IPS DF 19.7 (cell line): ENCODE measurements at regions not wholly inside any gene's neighbourhood (a gene's known extent, or its start where the extent isn't known, plus 50 kb on each side); places are given as distances from the start of the nearest gene placed in this dataset.
"Not testable (repeated sequence)": the region's sequence is repeated elsewhere in the genome, so short reads cannot be mapped to it uniquely, and the experiment has no call there.

Experiments
- DNase-seq: peaks from one replicate; pipeline ENCODE4 v3.0.0-alpha.2; 2013; ENCODE audit warnings: low read depth, low spot score

DNA sequence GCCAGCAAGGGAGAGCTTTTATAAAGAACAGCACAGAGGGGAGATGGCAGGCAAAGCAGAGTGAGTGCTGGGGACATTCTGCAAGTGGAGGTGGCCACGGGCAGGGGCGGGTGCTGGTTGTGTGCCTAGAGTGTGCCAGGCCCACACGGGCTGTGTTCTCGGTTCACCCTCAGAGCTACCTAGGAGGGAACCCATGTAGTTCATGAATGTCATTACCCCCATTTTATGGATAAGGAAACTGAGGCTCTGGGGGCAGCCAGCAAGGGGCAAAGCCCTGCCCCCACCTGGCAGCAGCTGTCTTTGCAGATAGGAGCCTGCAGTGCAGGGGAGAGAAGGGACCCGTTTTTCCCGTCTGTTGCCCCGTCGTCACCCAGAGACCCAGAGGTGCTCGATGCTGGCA, 85.2 kb upstream of the NCOR2 start:
- no peak for DNase-seq

DNA sequence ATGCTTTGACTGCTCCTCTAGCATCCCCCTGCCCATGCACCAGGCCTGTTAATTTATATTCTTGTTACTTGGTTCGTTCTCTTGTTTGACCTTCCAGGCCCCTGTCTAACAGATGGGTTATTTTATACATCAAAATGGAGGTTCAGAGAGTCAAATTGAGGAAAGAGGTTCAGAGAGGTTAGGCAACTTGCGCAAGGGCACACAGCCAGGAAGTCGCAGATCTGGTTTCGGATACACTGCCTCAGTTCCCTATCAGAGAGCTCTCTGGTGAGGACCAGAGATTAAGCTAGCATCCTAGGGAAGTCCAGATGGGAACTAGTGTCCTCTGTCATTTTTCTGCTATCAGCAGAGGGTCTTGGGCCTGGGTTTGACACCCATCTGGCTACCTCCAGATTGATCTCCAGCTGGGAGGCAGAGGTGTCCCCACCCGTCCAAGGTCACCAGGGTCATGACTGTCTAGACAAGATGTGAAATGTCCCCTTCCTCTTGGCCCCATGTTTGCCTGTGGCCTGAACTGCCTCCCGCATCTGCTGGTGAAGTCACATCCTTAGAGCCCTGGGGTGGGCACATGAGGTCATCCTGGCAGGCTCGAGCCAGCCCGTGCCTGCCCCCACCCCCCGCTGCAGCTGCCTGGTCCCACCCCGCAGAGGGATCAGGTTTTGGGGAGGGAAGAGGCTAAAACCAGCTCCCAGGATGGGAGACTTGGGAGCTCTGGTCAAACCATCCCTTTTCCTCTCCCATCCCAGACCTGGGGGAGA, 84.3 kb upstream of the NCOR2 start:
- DNase-seq: no peak

DNA sequence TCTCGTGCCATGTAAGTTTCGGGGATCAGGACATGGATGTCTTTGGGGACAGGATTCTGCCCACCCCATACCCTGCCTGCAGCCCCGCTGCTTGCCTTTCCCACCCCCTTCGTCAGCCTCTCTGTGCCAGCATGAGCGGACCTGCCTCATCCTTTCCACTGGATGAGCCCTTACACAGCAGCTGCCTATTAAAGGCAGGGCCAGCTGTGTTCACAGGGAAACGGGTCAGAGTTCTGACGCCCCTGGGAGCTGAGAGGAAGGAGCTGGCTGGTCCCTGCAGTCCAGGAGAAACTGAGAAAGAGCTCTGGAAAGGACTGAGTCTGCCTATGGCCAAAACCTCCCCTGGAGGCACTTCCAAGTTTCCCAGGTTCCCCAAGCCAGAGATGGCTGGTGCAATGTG, 83.5 kb upstream of the NCOR2 start:
- DNase-seq: no peak

DNA sequence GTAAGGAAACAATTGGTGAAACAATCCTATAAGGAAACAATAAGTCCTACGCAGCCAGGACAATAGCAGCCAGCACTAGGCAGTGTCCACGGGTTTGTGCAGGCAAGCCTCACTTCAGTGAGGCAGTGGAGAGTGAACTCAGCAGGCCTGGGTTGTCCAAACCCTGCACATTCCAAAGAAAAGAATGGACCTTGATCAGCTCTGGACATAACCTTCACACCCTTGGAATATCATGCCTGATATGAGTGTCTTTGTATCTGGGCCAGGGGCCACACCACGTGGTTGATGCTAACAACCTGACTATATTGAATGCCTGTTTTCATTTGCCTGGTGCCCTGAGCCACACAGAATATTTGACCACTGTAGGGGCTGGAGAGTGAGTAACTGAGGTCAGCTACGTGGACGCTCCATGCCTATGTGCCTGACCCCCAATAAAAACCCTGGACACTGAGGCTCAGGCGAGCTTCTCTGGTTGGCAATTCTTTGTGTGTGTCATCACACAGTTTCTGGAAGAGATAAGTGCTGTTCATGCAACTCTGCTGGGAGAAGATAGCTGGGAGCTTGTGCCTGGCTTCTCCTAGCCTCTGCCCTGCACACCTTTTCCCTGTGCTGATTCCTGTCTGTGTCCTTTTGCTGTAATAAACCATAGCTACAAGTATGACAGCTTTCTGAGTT, 81.4 kb upstream of the NCOR2 start:
- no peak for DNase-seq

DNA sequence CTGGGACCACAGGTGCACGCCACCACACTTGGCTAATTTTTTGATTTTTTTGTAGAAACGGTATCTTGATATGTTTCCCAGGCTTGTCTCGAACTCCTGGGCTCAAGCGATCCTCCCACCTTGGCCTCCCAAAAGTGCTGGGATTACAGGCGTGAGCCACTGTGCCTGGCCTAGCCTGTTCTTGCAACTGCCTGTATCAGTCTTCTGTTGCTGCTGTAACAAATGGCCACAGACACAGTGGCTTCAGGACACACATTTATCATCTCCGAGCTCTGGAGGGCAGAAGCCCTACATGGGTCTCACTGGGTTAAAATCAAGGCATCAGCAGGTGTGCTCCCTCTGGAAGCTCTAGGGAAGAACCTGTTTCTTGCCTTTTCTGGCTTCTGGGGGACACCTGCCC, 79.9 kb upstream of the NCOR2 start:
- DNase-seq: no peak

DNA sequence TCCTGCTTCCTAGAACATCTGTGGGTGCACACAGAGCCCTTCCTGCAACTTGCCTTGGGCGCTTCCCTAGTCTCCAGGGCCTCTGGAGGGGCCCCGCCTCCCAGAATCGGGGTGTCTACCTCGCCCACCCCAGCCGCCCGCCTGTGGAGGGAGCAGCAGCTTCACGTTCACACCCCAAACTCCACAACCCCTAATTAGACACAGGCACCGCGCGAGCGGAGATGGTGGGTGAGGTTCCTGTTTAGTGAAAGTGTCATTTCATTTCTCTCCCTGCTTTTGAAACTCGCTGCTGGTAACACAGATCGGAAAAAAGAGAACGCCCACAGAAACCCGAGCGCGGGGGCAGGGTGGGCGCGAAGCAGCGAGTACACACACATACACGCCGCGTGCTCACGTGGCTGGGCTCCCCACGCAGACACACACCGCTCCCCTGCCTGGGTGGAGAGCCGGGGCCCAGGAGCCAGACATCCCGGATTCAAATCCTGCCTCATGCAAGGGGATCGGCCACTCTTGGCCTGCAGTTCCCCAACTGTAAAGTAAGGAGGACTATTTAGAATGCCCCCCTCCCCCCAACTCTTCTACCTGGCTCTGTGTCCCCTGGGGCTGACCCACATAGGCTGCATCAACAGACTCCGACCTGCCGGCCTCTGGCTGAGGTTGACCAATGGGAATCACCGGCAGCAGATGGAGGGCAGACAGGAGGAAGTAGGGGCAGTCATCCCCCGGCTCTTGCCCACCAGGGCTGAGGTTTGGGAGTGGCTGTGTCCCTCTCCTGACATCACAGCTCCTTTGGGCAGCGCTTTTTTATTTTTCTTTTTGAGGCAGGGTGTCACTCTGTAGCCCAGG, 79.2 kb upstream of the NCOR2 start:
- DNase-seq: no peak

DNA sequence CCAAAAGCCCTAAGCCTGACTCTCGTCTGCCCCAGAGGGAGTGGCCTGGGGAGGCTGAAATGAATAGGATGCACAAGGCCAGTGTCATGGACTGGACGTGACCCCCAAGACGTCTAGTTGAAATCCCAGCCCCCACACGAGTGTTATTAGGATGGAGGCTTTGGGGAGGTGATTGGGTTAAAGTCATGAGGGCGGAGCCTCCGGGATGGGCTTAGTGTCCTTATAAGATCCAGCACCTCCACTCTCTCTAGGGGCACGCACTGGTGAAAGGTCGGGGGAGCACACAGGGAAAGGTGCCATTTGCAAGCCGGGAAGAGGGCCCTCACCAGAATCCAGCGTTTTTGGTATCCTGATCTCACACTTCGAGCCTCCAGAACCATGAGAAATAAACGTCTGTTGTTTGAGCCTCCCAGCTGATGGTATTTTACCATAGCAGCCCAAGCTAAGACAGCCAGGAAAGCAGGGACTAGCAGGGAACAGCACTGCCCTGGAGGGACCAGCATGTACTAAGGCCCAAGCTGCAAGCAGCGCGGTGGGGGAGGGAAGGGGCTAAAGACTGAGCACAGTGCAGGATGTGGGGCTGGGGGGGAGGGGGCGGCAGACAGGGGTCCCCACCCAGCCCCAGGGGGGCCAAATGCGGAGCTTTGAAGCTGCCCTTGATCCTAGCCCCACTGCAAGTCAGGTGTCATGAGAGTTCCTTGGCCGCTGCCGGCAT, 78.3 kb upstream of the NCOR2 start:
- DNase-seq: no peak

DNA sequence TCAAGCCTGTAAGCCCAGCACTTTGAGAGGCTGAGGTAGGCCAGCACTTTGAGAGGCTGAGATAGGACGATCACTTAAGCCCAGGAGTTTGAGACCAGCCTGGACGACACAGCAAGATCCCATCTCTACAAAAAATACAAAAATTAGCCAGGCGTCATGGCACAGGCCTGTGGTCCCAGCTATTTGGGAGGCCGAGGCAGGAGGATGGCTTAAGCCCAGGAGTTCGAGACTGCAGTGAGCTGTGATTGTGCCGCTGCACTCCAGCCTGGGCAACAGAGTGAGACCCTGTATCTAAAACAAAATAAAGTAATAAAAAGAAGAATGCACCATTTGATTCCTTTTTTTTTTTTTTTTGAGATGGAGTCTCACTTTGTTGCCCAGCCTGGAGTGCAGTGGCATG, 76.4 kb upstream of the NCOR2 start:
- DNase-seq: not testable (repeated sequence)

DNA sequence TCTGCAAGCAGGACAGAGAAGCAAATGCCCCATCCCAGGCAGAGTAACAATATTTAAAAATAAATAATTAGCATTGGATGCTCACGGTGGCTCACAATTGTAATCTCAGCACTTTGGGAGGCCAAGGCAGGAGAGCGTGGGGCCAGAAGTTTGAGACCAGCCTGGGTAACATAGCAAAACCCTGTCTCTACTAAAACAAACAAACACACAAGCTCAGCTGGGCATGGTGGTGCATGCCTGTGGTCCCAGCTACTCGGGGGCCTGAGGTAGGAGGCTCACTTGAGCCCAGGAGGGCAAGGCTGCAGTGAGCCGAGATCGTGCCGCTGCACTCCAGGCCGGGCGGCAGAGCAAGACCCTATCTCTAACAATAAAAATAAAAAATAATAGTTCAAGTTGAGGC, 74.7 kb upstream of the NCOR2 start:
- DNase-seq: no peak

DNA sequence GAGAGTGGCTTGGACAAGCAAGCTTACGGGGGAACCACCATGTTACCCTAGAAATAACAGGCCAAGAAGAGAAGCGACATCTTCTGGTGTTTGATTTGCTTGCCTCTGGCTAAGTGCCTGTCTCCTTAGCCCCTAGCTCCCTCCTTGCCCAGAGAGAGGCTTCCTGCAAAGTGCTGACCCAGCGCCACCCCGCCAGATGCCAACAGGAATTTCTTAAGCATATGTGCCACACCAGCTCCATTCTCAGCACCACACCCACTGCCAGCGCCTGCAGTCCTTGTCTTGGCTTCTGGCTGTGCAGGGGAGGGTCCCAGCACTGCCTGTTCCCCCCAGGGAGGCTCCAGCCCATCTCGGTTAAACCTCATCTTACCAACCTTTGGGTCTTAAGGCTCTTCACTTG, 74.2 kb upstream of the NCOR2 start:
- no peak for DNase-seq

DNA sequence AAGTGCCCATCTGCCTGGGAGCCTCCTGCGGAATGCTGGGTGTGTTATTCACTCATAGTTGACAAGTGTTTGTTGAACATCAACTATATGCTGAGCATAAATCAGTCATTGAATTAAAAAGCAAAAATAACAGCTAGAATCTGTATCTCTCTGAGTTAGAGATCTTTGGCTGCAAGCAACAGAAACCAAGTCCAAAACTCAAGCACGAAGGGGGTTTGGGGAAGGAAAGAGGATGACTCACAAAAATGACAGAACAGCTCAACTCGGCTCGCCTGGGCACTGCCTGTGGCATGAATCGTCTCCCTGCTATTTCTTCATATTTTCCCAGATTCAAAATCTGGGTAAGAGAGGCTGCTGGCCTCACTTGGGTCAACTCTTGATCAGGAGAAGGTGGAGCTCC, 72.6 kb upstream of the NCOR2 start:
- DNase-seq: no peak

DNA sequence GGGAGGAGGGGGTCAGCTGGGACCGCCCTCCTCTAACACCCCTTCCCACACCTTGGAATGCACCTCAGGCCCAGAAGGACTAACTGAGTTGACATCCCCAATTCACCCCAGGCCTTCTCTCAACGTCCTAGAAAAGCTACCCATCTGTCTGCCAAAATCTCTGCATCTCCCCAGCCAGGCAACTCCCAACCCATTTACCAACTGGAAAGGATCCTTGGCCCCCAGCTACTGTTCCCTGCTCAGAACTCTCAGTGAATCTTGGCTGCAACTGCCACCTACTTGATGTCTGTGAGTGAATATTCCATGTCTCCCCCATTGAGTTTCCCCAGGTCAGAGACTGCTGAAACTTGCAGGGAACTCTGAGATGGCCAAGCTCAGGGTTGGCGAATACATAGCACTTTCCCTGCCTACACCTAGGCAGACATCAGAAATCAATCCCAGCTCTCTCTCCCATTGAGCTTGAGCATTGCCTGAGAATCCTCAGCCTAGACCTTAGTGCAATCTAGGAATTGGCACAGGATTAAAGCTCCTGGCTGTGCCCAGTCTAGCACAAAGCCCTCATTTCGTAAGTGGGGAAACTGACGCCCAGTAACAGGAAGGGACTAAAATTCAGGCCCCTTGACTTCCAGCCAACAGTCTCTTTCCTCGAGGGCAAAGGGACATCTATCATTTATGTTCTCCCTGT, 71.9 kb upstream of the NCOR2 start:
- DNase-seq: no peak

DNA sequence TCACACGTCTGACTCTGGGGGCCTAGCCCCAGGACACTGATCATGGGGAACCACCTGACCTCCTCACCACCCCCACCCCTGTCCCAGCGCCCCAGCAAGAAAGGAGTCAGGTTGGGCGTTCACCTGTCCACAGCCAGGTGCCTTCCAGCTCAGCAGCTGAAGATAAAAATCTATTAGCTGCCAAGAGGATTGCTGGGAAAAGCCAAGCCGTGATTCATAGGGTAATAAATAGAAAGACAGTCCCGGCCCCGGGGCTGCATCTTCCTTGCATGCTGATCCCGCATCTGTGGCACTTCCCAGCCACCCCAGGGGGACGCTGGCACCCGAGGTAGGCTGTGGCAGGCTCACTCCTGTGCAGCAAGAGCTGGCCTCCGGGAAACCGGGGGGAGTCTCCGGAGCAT, 70.2 kb upstream of the NCOR2 start:
- no peak for DNase-seq

DNA sequence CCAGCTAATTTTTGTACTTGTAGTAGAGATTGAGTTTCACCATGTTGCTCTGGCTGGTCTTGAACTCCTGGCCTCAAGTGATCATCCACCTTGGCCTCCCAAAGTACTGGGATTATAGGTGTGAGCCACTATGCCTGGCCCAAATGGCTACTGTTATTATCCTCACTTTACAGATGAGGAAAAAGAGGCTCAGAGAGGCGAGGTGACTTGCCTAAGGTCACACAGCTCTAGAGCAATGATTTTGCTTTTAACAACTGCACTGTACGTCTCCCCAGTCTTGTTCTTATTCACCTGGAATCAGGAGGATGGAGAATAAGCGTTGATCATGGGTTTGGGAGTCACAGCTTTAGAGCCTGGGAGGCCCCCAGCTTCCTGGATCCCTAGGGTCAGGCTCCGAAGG, 69.8 kb upstream of the NCOR2 start:
- DNase-seq: no peak

DNA sequence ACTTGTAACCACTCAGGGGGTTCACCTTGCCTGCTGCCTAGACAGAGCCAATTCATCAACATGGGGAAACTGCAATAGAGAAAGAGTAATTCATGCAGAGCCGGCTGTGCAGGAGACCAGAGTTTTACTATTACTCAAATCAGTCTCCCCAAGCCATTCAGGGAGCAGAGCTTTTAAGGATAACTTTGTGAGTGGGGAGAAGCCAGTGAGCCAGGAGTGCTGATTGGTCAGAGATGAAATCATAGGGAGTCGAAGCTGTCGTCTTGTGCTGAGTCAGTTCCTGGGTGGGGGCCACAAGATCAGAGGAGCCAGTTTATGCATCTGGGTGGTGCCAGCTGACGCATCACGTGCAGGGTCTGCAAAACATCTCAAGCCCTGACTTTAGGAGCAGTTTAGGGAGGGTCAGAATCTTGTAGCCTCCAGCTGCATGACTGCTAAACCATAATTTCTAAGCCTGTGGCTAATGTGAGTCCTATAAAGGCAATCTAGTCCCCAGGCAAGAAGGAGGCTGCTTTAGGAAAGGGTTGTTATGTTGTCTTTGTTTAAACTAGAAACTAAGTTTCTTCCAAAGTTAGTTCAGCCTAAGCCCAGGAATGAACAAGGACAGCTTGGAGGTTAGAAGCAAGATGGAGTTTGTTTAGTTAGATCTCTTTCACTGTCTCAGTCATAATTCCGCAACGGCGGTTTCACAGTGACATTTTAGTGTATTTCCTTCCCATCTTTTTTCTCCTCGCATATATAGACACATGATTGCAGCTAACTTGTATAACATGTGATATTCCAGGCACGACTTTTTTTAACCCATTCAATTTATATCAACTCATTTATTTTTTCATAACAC, 68.9 kb upstream of the NCOR2 start:
- no peak for DNase-seq

DNA sequence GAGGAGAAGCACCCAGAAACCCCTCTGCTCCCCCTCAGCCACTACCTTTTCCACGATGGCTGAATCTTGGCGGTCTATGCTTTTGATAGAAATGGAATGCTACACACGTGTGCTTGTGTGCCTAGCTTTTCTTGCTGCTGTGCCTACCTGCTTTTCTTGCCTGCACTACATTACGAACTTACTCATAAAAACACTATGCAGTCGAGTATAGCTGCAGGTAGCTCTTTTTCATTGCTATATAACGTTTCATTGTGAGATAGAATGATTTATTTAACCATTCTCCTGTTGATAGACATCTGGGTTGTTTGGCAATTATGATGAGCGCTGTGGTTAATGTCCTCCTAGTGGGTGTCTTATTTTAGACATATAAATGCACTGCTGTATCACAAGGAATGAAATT, 67.9 kb upstream of the NCOR2 start:
- no peak for DNase-seq

DNA sequence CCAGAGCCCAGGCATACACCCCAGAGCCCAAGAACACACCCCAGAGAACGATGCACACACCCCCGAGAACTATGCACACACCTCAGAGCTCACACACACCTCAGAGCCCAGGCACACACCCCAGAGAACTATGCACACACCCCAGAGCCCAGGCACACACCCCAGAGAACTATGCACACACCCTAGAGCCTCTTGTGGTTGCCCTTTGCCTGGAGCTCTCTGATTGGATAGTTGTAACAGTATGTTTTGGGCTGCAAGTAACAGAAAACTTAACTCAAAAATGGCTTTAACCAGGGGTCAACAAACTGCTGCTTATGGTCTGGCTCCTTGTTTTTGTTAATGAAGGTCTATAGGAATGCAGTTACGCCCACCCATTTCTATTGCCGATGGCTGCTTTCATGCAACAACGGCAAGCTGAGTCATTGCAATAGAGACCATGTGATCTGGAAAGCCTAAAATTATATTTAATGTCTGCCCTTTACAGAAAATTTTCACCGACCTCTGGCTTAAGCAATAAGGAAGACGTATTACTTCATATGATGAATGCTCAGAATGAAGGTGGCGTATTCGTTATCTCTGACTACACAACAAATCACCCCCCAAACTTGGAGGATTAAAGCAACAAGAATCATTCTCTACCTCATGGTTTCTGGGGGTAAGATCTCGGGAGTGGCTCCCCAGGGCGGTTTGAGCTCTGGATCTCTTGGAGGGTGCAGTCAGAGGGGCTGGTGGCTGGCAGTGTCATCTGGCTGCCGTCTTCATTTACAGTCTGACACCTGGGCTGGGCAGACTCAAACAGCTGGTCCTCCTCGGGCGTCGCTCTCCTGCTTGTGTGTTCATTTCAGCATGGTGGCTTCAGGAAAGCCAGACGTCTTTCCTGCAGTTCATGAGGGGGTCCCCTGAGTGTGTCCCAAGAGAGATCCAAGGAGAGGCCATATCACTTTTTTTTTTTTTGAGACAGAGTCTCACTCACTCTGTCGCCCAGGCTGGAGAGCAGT, 66.3 kb upstream of the NCOR2 start:
- DNase-seq: no peak

DNA sequence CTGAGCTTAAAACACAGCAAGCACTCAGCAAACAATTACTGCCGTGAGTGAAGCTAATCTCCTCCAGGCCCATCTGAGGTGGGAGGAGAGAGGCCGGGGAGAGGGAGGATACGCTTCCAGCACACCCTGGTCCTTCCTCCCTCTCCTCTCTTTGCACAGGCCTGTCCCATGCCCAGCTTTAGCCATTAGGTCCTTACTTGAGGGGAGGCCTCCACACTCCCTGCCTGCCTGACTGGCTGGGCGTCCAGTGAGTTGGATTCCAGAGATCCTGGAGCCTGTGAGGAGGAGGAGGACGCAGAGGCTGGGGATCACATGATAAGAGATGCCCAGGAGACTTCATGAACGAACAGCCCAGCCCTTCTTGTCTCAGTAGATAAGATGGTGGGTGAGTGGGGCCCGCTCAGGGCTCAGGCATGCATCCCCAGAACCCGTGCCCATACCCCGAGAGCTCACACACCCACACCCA, 65.1 kb upstream of the NCOR2 start:
- DNase-seq: no peak

DNA sequence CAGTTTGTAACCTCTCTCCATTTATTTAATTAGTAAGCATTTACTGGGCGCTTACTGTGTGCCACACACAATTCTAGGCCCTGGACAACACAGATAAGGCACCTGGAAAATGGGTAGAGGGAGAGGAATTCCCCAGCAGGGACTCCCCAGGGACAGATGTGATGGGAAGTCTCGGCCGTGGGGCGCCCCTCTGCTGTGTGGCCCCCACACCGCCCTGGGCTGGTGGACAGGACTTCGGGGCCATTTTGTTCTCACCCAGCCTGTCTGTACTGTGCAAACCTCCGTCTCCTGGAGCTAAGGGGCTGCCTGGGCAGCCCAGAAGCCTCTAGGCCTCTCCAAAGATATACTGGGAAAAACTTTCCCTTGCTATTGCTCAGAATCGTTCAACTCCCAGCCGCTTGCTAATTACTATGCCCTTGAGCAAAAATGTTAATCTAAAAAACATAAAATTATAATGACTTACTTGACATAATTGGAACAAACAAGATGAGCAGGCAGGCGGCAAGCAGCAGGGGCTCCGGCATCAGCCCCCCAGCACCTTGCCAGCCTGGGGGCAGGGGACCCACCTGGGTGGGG, 64.4 kb upstream of the NCOR2 start:
- DNase-seq: no peak
